DOHH2 (cell line): ENCODE measurements at regions not wholly inside any gene's neighbourhood (a gene's known extent, or its start where the extent isn't known, plus 50 kb on each side); places are given as distances from the start of the nearest gene placed in this dataset.

Source experiments
- EZH2phosphoT487 ChIP-seq: fragments of 200-600 bp; sonication (generic); IDR thresholded peaks from 2 replicates; pipeline ENCODE4 v1.6.1; 2017; ENCODE audit warnings: borderline replicate concordance, mild to moderate bottlenecking, antibody characterized with exemption, low read length, moderate library complexity, mixed read lengths
- TF ChIP-seq, protein P1 (sequence below): fragments of 200-600 bp; sonication (generic); IDR thresholded peaks from one replicate; pipeline ENCODE4 v1.5.1; 2014; ENCODE audit warnings: antibody characterized with exemption, mild to moderate bottlenecking, low read depth, low read length; ENCODE audit not compliant: poor library complexity, severe bottlenecking

DNA sequence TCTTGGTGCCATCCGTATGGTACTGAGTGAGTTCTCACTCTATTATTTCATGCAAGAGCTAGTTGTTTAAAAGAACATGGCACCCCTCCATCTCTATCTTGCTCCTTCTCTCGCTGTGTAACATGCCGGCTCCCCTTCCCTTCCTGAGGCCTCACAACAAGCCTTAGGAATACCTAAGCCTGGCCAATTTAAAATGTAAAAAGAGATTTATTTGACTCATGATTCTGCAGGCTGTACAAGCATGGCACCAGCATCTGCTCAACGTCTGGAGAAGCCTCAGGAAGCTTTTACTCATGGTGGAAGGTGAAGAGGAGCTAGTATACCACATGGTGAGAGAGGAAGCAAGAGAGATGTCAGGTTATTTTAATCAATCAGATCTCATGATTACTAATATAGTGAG lies 90.4 kb upstream of the NUDT10 start:
- TF ChIP-seq, protein P1, sequence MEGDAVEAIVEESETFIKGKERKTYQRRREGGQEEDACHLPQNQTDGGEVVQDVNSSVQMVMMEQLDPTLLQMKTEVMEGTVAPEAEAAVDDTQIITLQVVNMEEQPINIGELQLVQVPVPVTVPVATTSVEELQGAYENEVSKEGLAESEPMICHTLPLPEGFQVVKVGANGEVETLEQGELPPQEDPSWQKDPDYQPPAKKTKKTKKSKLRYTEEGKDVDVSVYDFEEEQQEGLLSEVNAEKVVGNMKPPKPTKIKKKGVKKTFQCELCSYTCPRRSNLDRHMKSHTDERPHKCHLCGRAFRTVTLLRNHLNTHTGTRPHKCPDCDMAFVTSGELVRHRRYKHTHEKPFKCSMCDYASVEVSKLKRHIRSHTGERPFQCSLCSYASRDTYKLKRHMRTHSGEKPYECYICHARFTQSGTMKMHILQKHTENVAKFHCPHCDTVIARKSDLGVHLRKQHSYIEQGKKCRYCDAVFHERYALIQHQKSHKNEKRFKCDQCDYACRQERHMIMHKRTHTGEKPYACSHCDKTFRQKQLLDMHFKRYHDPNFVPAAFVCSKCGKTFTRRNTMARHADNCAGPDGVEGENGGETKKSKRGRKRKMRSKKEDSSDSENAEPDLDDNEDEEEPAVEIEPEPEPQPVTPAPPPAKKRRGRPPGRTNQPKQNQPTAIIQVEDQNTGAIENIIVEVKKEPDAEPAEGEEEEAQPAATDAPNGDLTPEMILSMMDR: no peak
- TF ChIP-seq EZH2phosphoT487: no peak
